Ovary (tissue), 7 donors: ENCODE measurements at regions not wholly inside any gene's neighbourhood (a gene's known extent, or its start where the extent isn't known, plus 50 kb on each side); places are given as distances from the start of the nearest gene placed in this dataset.

Experiments
- DNase-seq, 5 donors: peaks; one replicate each; pipeline ENCODE4 v3.0.0-alpha.2; 2019 to 2020
- H3K27ac ChIP-seq, 2 donors: fragments of 200-600 bp; one replicate each; pipeline versions ENCODE4 v1.5.1 to v1.8.0; 2019 to 2022
- H3K27me3 ChIP-seq: fragments of 200-600 bp; one replicate; pipeline ENCODE4 v1.8.0; 2022
- H3K36me3 ChIP-seq: fragments of 200-600 bp; sonication (generic); one replicate; pipeline ENCODE4 v1.5.1; 2019
- H3K4me1 ChIP-seq: one replicate; pipeline ENCODE4 v1.8.1; 2013; ENCODE audit warnings: mild to moderate bottlenecking, moderate library complexity; ENCODE audit not compliant: insufficient read depth
- H3K4me3 ChIP-seq: fragments of 200-600 bp; sonication (generic); one replicate; pipeline ENCODE4 v1.5.1; 2017
- H3K9me3 ChIP-seq, 2 donors: fragments of 200-600 bp in 1 of 2; sonication (generic) in 1 of 2; one replicate each; pipeline versions ENCODE4 v1.5.1 to v1.8.1; 2013 to 2019; ENCODE audit warnings: mild to moderate bottlenecking in 1 of 2, moderate library complexity in 1 of 2
- CTCF ChIP-seq, 3 donors: fragments of 450-650 bp in 2 of 3; fragments of 200-600 bp in 1 of 3; IDR thresholded peaks; one replicate each; pipeline versions ENCODE4 v1.5.1 to v1.8.0; 2016 to 2022; ENCODE audit warnings: antibody characterized with exemption in 3 of 3, mild to moderate bottlenecking in 1 of 3
- EP300 ChIP-seq: sonication (generic); formaldehyde crosslinking; IDR thresholded peaks from one replicate; pipeline ENCODE4 v1.6.1; 2017; ENCODE audit warnings: antibody characterized with exemption
- POLR2A ChIP-seq: fragments of 450-650 bp; IDR thresholded peaks from one replicate; pipeline ENCODE4 v1.6.1; 2017; ENCODE audit warnings: antibody characterized with exemption, mild to moderate bottlenecking, moderate library complexity
- WGBS, 3 donors: extraction: QIAGEN DNeasy Blood & Tissue Kit in 1 of 3; methylation state at CpG; one replicate each; pipeline versions ENCODE4 v1.1.5 to v1.1.7; 2013 to 2017; 5-methylcytosine and 5-hydroxymethylcytosine counted together
- intact Hi-C, 4 donors: fragments of 100-400 bp; cut with DNase I; formaldehyde crosslinking; loops; one replicate each; pipeline versions ENCODE4 v1.11.0 to v1.15.1; 2022 to 2023
- donor health status: DM: no; HTN: no; CAD: no; lungs with moderate emphysema.
- donor health status: DM: no; HTN: no; CAD: no.
- donor health status: Bipolar disorder and iron deficiency.
- donor health status: DM: no; HTN: no; CAD: no.
- donor health status: DM: yes; HTN: yes; CAD: no.

- whole genome bisulfite sequencing, 3 donors, result 75 to 82% (median 80%) methylated on average over 6 of the region's 6 CpGs
- no peaks in the 10 kb centered on the region for H3K4me1 ChIP-seq
- DNase-seq, result no peak
- no peaks in the 10 kb centered on the region for H3K36me3 ChIP-seq
- H3K9me3 ChIP-seq, result peaks cover 0 to 4% of the 10 kb centered on the region in 2 donors
- no peak overlapping the region for H3K27ac ChIP-seq
- no peak for TF ChIP-seq POLR2A
- TF ChIP-seq EP300, result no peak
- no peak for TF ChIP-seq CTCF (IDR thresholded peaks at IDR 0.05)
- H3K27me3 ChIP-seq, result no peaks in the 10 kb centered on the region
- no peak overlapping the region for H3K4me3 ChIP-seq
- intact Hi-C loops, result no loop called here
These were observed 251.0 kb upstream of the HDAC4 start for GRCh38 chr2:239651859-239652258.

GRCh38 chr2:239650674-239651073 is 249.9 kb upstream of the HDAC4 start:
- Histone ChIP-seq H3K4me1 (no peaks in the 10 kb centered on the region), H3K36me3 (no peaks in the 10 kb centered on the region), H3K27me3 (no peaks in the 10 kb centered on the region), H3K27ac (no peak overlapping the region), H3K4me3 (no peak overlapping the region), H3K9me3 (peaks cover 0 to 4% of the 10 kb centered on the region in 2 donors)
- TF ChIP-seq CTCF (IDR thresholded peaks at IDR 0.05) (no peak), EP300 (no peak), POLR2A (no peak)
- no peak for DNase-seq
- intact Hi-C loops, result no loop called here
- whole genome bisulfite sequencing, 3 donors, result 74 to 81% (median 76%) methylated on average over 3 of the region's 3 CpGs

- H3K27ac ChIP-seq, result no peak overlapping the region
- TF ChIP-seq EP300 (no peak), CTCF (IDR thresholded peaks at IDR 0.05) (no peak), POLR2A (no peak)
- H3K4me3 ChIP-seq, result no peak overlapping the region
- no peaks in the 10 kb centered on the region for H3K4me1 ChIP-seq
- WGBS, 3 donors, result 89 to 91% (median 89%) methylated on average over 3 of the region's 3 CpGs
- H3K9me3 ChIP-seq, result peaks cover 0 to 4% of the 10 kb centered on the region in 2 donors
- H3K36me3 ChIP-seq, result no peaks in the 10 kb centered on the region
- H3K27me3 ChIP-seq, result no peaks in the 10 kb centered on the region
- intact Hi-C loops, result no loop called here
- DNase-seq, result no peak
These were observed 248.5 kb upstream of the HDAC4 start for GRCh38 chr2:239649309-239649708.

GRCh38 chr2:239648607-239649006 is 247.8 kb upstream of the HDAC4 start:
- TF ChIP-seq POLR2A, result no peak
- TF ChIP-seq CTCF (IDR thresholded peaks at IDR 0.05), result no peak
- TF ChIP-seq EP300, result no peak
- DNase-seq, result no peak
- Histone ChIP-seq H3K27ac (no peak overlapping the region), H3K9me3 (peaks cover 0 to 4% of the 10 kb centered on the region in 2 donors), H3K4me1 (no peaks in the 10 kb centered on the region), H3K36me3 (no peaks in the 10 kb centered on the region), H3K27me3 (no peaks in the 10 kb centered on the region), H3K4me3 (no peak overlapping the region)
- 78 to 91% (median 83%) methylated on average over 2 of the region's 2 CpGs for WGBS, 3 donors
- intact Hi-C loops, result no loop called here
